ENCODE measurements at regions not wholly inside any gene's neighbourhood (a gene's known extent, or its start where the extent isn't known, plus 50 kb on each side); places are given as distances from the start of the nearest gene placed in this dataset.

GRCh38 chr4:54513741-54514140 is 144.0 kb upstream of the KIT start:
- no peaks in the 10 kb centered on the region for H3K36me3 ChIP-seq (ENCODE audit: insufficient read depth, low read length)
- TF ChIP-seq EZH2 (IDR thresholded peaks at IDR 0.05; ENCODE audit: borderline replicate concordance, low read depth, low read length, severe bottlenecking) (no peak), CTCF (IDR thresholded peaks at IDR 0.05; ENCODE audit: borderline replicate concordance, extremely low read depth, low read length, poor library complexity, severe bottlenecking) (no peak)
- H3K27me3 ChIP-seq (ENCODE audit: insufficient read depth, low read length, poor library complexity): no peaks in the 10 kb centered on the region
- DNase-seq (no peak), ATAC-seq (ENCODE audit: insufficient read depth, low read depth) (no peak)
- H3K79me2 ChIP-seq (ENCODE audit: insufficient read depth, low read length): no peaks in the 10 kb centered on the region
- H3K4me1 ChIP-seq (ENCODE audit: insufficient read depth, low read length): no peaks in the 10 kb centered on the region
- H4K20me1 ChIP-seq (ENCODE audit: insufficient read depth, low read length): no peaks in the 10 kb centered on the region
- no peaks in the 10 kb centered on the region for H3K9me3 ChIP-seq (ENCODE audit: insufficient read depth, low read length, severe bottlenecking)
- H3K27ac ChIP-seq (ENCODE audit: low read length): no peak overlapping the region
- no peak overlapping the region for H2AFZ ChIP-seq (ENCODE audit: low read depth, low read length)
- H3K9ac ChIP-seq (ENCODE audit: low read depth, low read length): no peak overlapping the region
- H3K4me2 ChIP-seq (ENCODE audit: insufficient read depth, low read length): no peak overlapping the region
- no peak overlapping the region for H3K4me3 ChIP-seq (ENCODE audit: low read depth in 1 of 2, low read length in 2 of 2)

GRCh38 chr4:54516556-54517215 is 141.1 kb upstream of the KIT start:
- Histone ChIP-seq H2AFZ (ENCODE audit: low read depth, low read length) (no peak overlapping the region), H3K79me2 (ENCODE audit: insufficient read depth, low read length) (no peaks in the 10 kb centered on the region), H3K27me3 (ENCODE audit: insufficient read depth, low read length, poor library complexity) (no peaks in the 10 kb centered on the region), H3K36me3 (ENCODE audit: insufficient read depth, low read length) (no peaks in the 10 kb centered on the region), H3K4me1 (ENCODE audit: insufficient read depth, low read length) (no peaks in the 10 kb centered on the region), H3K4me2 (ENCODE audit: insufficient read depth, low read length) (no peak overlapping the region), H3K9ac (ENCODE audit: low read depth, low read length) (no peak overlapping the region), H3K9me3 (ENCODE audit: insufficient read depth, low read length, severe bottlenecking) (no peaks in the 10 kb centered on the region), H3K4me3 (ENCODE audit: low read depth in 1 of 2, low read length in 2 of 2) (no peak overlapping the region), H4K20me1 (ENCODE audit: insufficient read depth, low read length) (no peaks in the 10 kb centered on the region), H3K27ac (ENCODE audit: low read length) (no peak overlapping the region)
- ATAC-seq (ENCODE audit: insufficient read depth, low read depth): no peak
- no peak for DNase-seq
- no peak for TF ChIP-seq CTCF (IDR thresholded peaks at IDR 0.05; ENCODE audit: borderline replicate concordance, extremely low read depth, low read length, poor library complexity, severe bottlenecking)
- TF ChIP-seq EZH2 (IDR thresholded peaks at IDR 0.05; ENCODE audit: borderline replicate concordance, low read depth, low read length, severe bottlenecking): no peak

- no peak for DNase-seq
- Histone ChIP-seq H3K36me3 (ENCODE audit: insufficient read depth, low read length) (no peaks in the 10 kb centered on the region), H4K20me1 (ENCODE audit: insufficient read depth, low read length) (no peaks in the 10 kb centered on the region), H3K27me3 (ENCODE audit: insufficient read depth, low read length, poor library complexity) (no peaks in the 10 kb centered on the region), H3K9ac (ENCODE audit: low read depth, low read length) (no peak overlapping the region), H2AFZ (ENCODE audit: low read depth, low read length) (no peak overlapping the region), H3K4me3 (ENCODE audit: low read depth in 1 of 2, low read length in 2 of 2) (no peak overlapping the region), H3K9me3 (ENCODE audit: insufficient read depth, low read length, severe bottlenecking) (no peaks in the 10 kb centered on the region), H3K79me2 (ENCODE audit: insufficient read depth, low read length) (no peaks in the 10 kb centered on the region), H3K4me2 (ENCODE audit: insufficient read depth, low read length) (no peak overlapping the region), H3K27ac (ENCODE audit: low read length) (no peak overlapping the region), H3K4me1 (ENCODE audit: insufficient read depth, low read length) (no peaks in the 10 kb centered on the region)
- no peak for ATAC-seq (ENCODE audit: insufficient read depth, low read depth)
- TF ChIP-seq CTCF (IDR thresholded peaks at IDR 0.05; ENCODE audit: borderline replicate concordance, extremely low read depth, low read length, poor library complexity, severe bottlenecking): no peak
- no peak for TF ChIP-seq EZH2 (IDR thresholded peaks at IDR 0.05; ENCODE audit: borderline replicate concordance, low read depth, low read length, severe bottlenecking)
Measured at GRCh38 chr4:54517781-54518444, 139.8 kb upstream of the KIT start.
